ENCODE measurements at regions not wholly inside any gene's neighbourhood (a gene's known extent, or its start where the extent isn't known, plus 50 kb on each side); places are given as distances from the start of the nearest gene placed in this dataset.
"Not testable (repeated sequence)": the region's sequence is repeated elsewhere in the genome, so short reads cannot be mapped to it uniquely, and the experiment has no call there.

GRCh38 chr11:57885298-57886050, 123.9 kb downstream of the CTNND1 start:
- no peak overlapping the region for H3K27ac Mint-ChIP-seq
- DNase-seq (ENCODE audit: low spot score in 2 of 2, unreplicated experiment in 2 of 2) = no peak
- H3K9me3 Mint-ChIP-seq = no peaks in the 10 kb centered on the region
- no peak overlapping the region for H3K4me3 Mint-ChIP-seq
- H3K36me3 Mint-ChIP-seq = no peaks in the 10 kb centered on the region
- TF ChIP-seq CTCF (IDR thresholded peaks at IDR 0.05; ENCODE audit: unreplicated experiment) = no peak
- H3K4me1 Mint-ChIP-seq = no peaks in the 10 kb centered on the region
- peaks cover 1% of the 10 kb centered on the region for H3K27me3 Mint-ChIP-seq (ENCODE audit: low read depth)

- H3K9me3 Mint-ChIP-seq = no peaks in the 10 kb centered on the region
- no peaks in the 10 kb centered on the region for H3K36me3 Mint-ChIP-seq
- no peak overlapping the region for H3K4me3 Mint-ChIP-seq
- no peak for DNase-seq (ENCODE audit: low spot score in 2 of 2, unreplicated experiment in 2 of 2)
- no peak for TF ChIP-seq CTCF (IDR thresholded peaks at IDR 0.05; ENCODE audit: unreplicated experiment)
- no peaks in the 10 kb centered on the region for H3K4me1 Mint-ChIP-seq
- H3K27me3 Mint-ChIP-seq (ENCODE audit: low read depth) = peaks cover 7% of the 10 kb centered on the region
- no peak overlapping the region for H3K27ac Mint-ChIP-seq
Observed at GRCh38 chr11:57888386-57888785, 126.8 kb downstream of the CTNND1 start.

GRCh38 chr11:57890521-57890920, 128.9 kb downstream of the CTNND1 start:
- Mint-ChIP-seq H3K9me3 (no peaks in the 10 kb centered on the region), H3K27ac (no peak overlapping the region), H3K36me3 (no peaks in the 10 kb centered on the region), H3K4me3 (no peak overlapping the region), H3K27me3 (ENCODE audit: low read depth) (peaks cover 9% of the 10 kb centered on the region), H3K4me1 (no peaks in the 10 kb centered on the region)
- no peak for DNase-seq (ENCODE audit: low spot score in 2 of 2, unreplicated experiment in 2 of 2)
- TF ChIP-seq CTCF (IDR thresholded peaks at IDR 0.05; ENCODE audit: unreplicated experiment) = no peak

- H3K4me3 Mint-ChIP-seq; H3K27me3 Mint-ChIP-seq (ENCODE audit: low read depth); H3K36me3 Mint-ChIP-seq; H3K27ac Mint-ChIP-seq; H3K9me3 Mint-ChIP-seq; H3K4me1 Mint-ChIP-seq; DNase-seq (ENCODE audit: low spot score in 2 of 2, unreplicated experiment in 2 of 2): not testable (repeated sequence)
Observed at GRCh38 chr11:57893200-57893599, 130.5 kb upstream of the OR9Q1 start.

GRCh38 chr11:57896361-57897145, 127.1 kb upstream of the OR9Q1 start:
- Mint-ChIP-seq H3K4me1 (peaks cover 2% of the 10 kb centered on the region), H3K9me3 (no peaks in the 10 kb centered on the region), H3K27me3 (ENCODE audit: low read depth) (peaks cover 10% of the 10 kb centered on the region), H3K27ac (no peak overlapping the region), H3K36me3 (no peaks in the 10 kb centered on the region), H3K4me3 (no peak overlapping the region)
- no peak for TF ChIP-seq CTCF (IDR thresholded peaks at IDR 0.05; ENCODE audit: unreplicated experiment)
- no peak for DNase-seq (ENCODE audit: low spot score in 2 of 2, unreplicated experiment in 2 of 2)

GRCh38 chr11:57899378-57899777, 124.3 kb upstream of the OR9Q1 start:
- no peak for DNase-seq (ENCODE audit: low spot score in 2 of 2, unreplicated experiment in 2 of 2)
- Mint-ChIP-seq H3K9me3 (no peaks in the 10 kb centered on the region), H3K36me3 (no peaks in the 10 kb centered on the region), H3K4me3 (no peak overlapping the region), H3K27ac (no peak overlapping the region), H3K27me3 (ENCODE audit: low read depth) (peaks cover 5% of the 10 kb centered on the region), H3K4me1 (peaks cover 13% of the 10 kb centered on the region)
- TF ChIP-seq CTCF (IDR thresholded peaks at IDR 0.05; ENCODE audit: unreplicated experiment) = no peak
